Activated CD8-positive, alpha-beta T cell treated with anti-CD3 and anti-CD28 coated beads for 36 hours (primary cell): ENCODE measurements at regions not wholly inside any gene's neighbourhood (a gene's known extent, or its start where the extent isn't known, plus 50 kb on each side); places are given as distances from the start of the nearest gene placed in this dataset.

Experiments
- ATAC-seq: fragments of 200-7000 bp; cut with Tn5 transposase; one replicate; pipeline ENCODE4 v1.10.0; 2021; ENCODE audit warnings: mild to moderate bottlenecking, moderate library complexity
- CTCF ChIA-PET: fragments of 350-600 bp; sonication (Branson Sonifier 250); formaldehyde crosslinking; loops from one replicate; lab custom pipeline; 2021; ENCODE audit warnings: antibody characterized with exemption; lab: Charles Lee
- POLR2A ChIA-PET: fragments of 350-600 bp; sonication (Branson Sonifier 250); formaldehyde crosslinking; loops from one replicate; lab custom pipeline; 2021; ENCODE audit warnings: antibody characterized with exemption; lab: Charles Lee
- DNase-seq: peaks from one replicate; pipeline ENCODE4 v3.0.0-alpha.2; 2020
- H3K27ac Mint-ChIP-seq: one replicate; pipeline ENCODE4 v1.8.0; 2021; ENCODE audit warnings: mild to moderate bottlenecking, mixed read lengths
- H3K27me3 Mint-ChIP-seq: one replicate; pipeline ENCODE4 v1.8.0; 2021; ENCODE audit warnings: mixed read lengths
- H3K36me3 Mint-ChIP-seq: one replicate; pipeline ENCODE4 v1.8.0; 2021; ENCODE audit warnings: low read depth, mixed read lengths
- H3K4me1 Mint-ChIP-seq: one replicate; pipeline ENCODE4 v1.8.0; 2021; ENCODE audit warnings: low read depth, mixed read lengths
- H3K4me3 Mint-ChIP-seq: one replicate; pipeline ENCODE4 v1.8.0; 2021; ENCODE audit warnings: mild to moderate bottlenecking, moderate library complexity, mixed read lengths
- H3K9me3 Mint-ChIP-seq: one replicate; pipeline ENCODE4 v1.8.0; 2021; ENCODE audit warnings: mixed read lengths
- intact Hi-C: fragments of 100-400 bp; cut with micrococcal nuclease; formaldehyde crosslinking; loops from one replicate; pipeline ENCODE4 v1.10.0; 2022
- TF ChIP-seq, protein P1 (sequence below): fragments of 200-600 bp; IDR thresholded peaks from one replicate; pipeline ENCODE4 v1.8.0; 2022; ENCODE audit warnings: antibody characterized with exemption, mild to moderate bottlenecking

DNA sequence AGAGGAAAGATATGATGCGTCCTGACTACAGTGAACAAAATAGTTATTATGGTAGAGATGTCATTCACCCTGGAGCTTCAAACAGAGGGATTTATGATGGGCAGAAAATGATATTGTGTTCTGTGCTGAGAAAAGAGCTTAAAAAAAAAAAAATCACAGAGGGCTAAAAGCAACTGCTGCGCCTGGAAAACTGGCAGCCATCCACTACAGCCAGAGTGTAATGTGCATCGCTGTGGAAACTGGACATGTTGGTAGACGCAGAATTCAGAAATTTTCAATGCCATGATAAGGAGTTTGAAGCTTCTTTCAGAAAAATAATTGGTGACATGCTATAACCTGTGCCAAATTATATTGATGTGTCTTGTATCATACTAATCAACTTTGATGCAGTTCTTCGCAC lies 122.9 kb upstream of the SOX11 start:
- Mint-ChIP-seq H3K9me3 (peaks cover 3% of the 10 kb centered on the region), H3K27me3 (no peaks in the 10 kb centered on the region), H3K4me1 (no peaks in the 10 kb centered on the region), H3K36me3 (no peaks in the 10 kb centered on the region), H3K4me3 (no peak overlapping the region), H3K27ac (no peak overlapping the region)
- TF ChIP-seq, protein P1, sequence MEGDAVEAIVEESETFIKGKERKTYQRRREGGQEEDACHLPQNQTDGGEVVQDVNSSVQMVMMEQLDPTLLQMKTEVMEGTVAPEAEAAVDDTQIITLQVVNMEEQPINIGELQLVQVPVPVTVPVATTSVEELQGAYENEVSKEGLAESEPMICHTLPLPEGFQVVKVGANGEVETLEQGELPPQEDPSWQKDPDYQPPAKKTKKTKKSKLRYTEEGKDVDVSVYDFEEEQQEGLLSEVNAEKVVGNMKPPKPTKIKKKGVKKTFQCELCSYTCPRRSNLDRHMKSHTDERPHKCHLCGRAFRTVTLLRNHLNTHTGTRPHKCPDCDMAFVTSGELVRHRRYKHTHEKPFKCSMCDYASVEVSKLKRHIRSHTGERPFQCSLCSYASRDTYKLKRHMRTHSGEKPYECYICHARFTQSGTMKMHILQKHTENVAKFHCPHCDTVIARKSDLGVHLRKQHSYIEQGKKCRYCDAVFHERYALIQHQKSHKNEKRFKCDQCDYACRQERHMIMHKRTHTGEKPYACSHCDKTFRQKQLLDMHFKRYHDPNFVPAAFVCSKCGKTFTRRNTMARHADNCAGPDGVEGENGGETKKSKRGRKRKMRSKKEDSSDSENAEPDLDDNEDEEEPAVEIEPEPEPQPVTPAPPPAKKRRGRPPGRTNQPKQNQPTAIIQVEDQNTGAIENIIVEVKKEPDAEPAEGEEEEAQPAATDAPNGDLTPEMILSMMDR = no peak
- intact Hi-C loops = no loop called here
- ChIA-PET POLR2A (no interaction called here), CTCF (no interaction called here)
- no peak for DNase-seq
- ATAC-seq = no peak

DNA sequence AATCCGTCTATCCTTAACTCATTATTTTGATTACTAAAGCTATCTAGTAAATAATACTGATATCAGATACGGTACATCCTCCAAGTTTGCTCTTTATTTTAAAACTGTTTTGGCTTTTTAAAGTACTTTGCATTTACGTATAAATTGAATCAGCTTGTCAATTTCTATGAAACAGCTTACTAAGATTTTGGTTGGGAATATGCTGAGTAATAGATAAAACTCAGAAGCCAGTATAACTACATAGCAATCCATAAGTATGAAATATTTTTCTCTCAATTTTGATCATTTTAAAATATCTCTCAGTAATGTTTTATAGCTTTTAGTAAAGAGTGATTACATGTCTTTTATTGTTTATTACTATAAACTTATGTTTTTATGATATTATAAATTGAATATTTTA lies 116.2 kb upstream of the SOX11 start:
- POLR2A ChIA-PET = no interaction called here

DNA sequence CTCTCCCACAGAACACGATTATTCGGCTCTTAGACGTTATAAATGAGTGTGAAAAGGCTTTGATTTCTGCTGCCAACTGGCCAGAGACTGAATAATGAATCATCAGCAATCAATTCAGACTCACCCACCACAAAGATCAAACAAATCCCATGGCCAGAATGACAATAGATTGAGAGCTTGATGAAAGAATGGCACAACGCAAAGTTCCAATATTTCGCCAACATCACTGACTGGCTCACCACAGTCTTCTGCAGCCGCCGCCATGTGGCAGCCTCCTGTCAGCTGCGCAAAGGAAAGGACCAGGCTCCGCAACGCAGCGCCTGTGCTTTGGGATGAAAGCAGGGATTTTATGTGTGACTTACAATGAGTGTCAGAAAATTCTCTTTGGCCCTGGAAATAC lies 104.4 kb upstream of the SOX11 start:
- H3K36me3 Mint-ChIP-seq = no peaks in the 10 kb centered on the region
- H3K4me3 Mint-ChIP-seq = no peak overlapping the region
- H3K27me3 Mint-ChIP-seq = no peaks in the 10 kb centered on the region
- ATAC-seq (no peak), DNase-seq (no peak)
- H3K27ac Mint-ChIP-seq = no peak overlapping the region
- ChIA-PET CTCF (no interaction called here), POLR2A (no interaction called here)
- no peaks in the 10 kb centered on the region for H3K9me3 Mint-ChIP-seq
- TF ChIP-seq, protein P1 = no peak
- H3K4me1 Mint-ChIP-seq = no peaks in the 10 kb centered on the region
- intact Hi-C loops = no loop called here

More for the DNA sequence above, 116.2 kb upstream of the SOX11 start:
- no peak for DNase-seq
- no peak for ATAC-seq
- no peaks in the 10 kb centered on the region for H3K27me3 Mint-ChIP-seq
- H3K9me3 Mint-ChIP-seq = peaks cover 9% of the 10 kb centered on the region
- no peaks in the 10 kb centered on the region for H3K36me3 Mint-ChIP-seq
- H3K4me1 Mint-ChIP-seq = no peaks in the 10 kb centered on the region
- H3K27ac Mint-ChIP-seq = no peak overlapping the region
- intact Hi-C loops = no loop called here
- no peak overlapping the region for H3K4me3 Mint-ChIP-seq
- TF ChIP-seq, protein P1 = no peak
- CTCF ChIA-PET = no interaction called here

DNA sequence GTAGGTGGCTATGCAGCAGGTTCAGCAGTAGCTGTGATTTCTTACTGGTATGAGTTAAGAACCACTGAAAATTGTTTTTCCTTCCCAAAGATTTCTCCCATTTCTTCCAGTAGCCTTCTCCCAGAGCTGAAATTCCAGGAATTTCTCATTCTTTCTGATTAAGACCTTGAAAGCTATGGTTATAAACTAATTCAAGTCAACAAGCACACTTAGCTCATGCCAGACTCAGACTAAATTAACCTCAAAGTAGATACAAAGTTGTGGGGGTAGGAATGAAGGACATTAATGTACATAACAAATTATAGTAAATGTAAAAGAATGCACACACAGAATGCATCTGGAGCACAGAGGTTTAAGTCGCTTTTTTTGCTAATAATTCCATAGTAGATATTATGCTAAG lies 103.6 kb upstream of the SOX11 start:
- intact Hi-C loops = no loop called here

DNA sequence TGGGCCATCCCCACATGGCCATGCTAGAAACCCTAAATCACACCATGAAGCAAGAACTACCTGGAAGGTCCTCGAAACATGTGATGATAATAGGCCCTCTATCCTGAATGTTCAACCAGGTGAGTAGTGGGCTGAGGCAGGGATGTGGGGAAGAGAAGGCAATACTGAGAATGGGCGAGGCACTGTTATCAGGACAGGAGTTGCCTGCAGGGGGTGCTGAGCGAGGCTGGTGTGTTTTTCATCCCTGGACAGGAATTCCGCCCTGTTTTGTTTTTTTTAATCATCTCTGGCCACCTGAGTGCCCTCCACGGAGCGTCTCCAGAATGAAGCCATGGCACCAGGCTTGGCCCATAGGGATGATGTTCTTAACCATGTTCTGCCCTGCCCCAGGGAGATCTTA lies 103.0 kb upstream of the SOX11 start:
- H3K27me3 Mint-ChIP-seq = no peaks in the 10 kb centered on the region
- intact Hi-C loops = no loop called here
- DNase-seq = no peak
- H3K36me3 Mint-ChIP-seq = no peaks in the 10 kb centered on the region
- ChIA-PET CTCF (no interaction called here), POLR2A (no interaction called here)
- H3K27ac Mint-ChIP-seq = no peak overlapping the region
- H3K4me3 Mint-ChIP-seq = no peak overlapping the region
- ATAC-seq = no peak
- no peaks in the 10 kb centered on the region for H3K9me3 Mint-ChIP-seq
- TF ChIP-seq, protein P1 = no peak
- H3K4me1 Mint-ChIP-seq = no peaks in the 10 kb centered on the region

More for the DNA sequence above, 103.6 kb upstream of the SOX11 start:
- TF ChIP-seq, protein P1 = no peak
- Mint-ChIP-seq H3K27ac (no peak overlapping the region), H3K36me3 (no peaks in the 10 kb centered on the region), H3K4me3 (no peak overlapping the region), H3K27me3 (no peaks in the 10 kb centered on the region), H3K4me1 (no peaks in the 10 kb centered on the region), H3K9me3 (no peaks in the 10 kb centered on the region)
- POLR2A ChIA-PET = no interaction called here
- no peak for ATAC-seq
- CTCF ChIA-PET = no interaction called here
- no peak for DNase-seq
